ENCODE measurements at regions not wholly inside any gene's neighbourhood (a gene's known extent, or its start where the extent isn't known, plus 50 kb on each side); places are given as distances from the start of the nearest gene placed in this dataset.

- no peak overlapping the region for H2AFZ ChIP-seq
- H3K4me3 ChIP-seq (ENCODE audit: low read depth, low read length) = no peak overlapping the region
- no peak overlapping the region for H3K27ac ChIP-seq
- no peak overlapping the region for H3K4me2 ChIP-seq (ENCODE audit: low read length)
- no peaks in the 10 kb centered on the region for H3K9me3 ChIP-seq (ENCODE audit: control insufficient read depth, low read length)
- peaks cover 4% of the 10 kb centered on the region for H3K4me1 ChIP-seq
- H3K9ac ChIP-seq = no peak overlapping the region
- H3K36me3 ChIP-seq (ENCODE audit: control insufficient read depth, insufficient read depth, low read length) = no peaks in the 10 kb centered on the region
- no peak for TF ChIP-seq CTCF (IDR thresholded peaks at IDR 0.05)
- no peaks in the 10 kb centered on the region for H3K27me3 ChIP-seq (ENCODE audit: control insufficient read depth, insufficient read depth, low read length)
- no peaks in the 10 kb centered on the region for H3K79me2 ChIP-seq
Measured at GRCh38 chr20:22428051-22428450, 156.3 kb downstream of the FOXA2 start.

- H3K9ac ChIP-seq = no peak overlapping the region
- H3K4me3 ChIP-seq (ENCODE audit: low read depth, low read length) = no peak overlapping the region
- no peaks in the 10 kb centered on the region for H3K9me3 ChIP-seq (ENCODE audit: control insufficient read depth, low read length)
- no peak overlapping the region for H2AFZ ChIP-seq
- H3K4me1 ChIP-seq = peaks cover 4% of the 10 kb centered on the region
- TF ChIP-seq CTCF (IDR thresholded peaks at IDR 0.05) = no peak
- no peaks in the 10 kb centered on the region for H3K79me2 ChIP-seq
- no peaks in the 10 kb centered on the region for H3K27me3 ChIP-seq (ENCODE audit: control insufficient read depth, insufficient read depth, low read length)
- no peak overlapping the region for H3K4me2 ChIP-seq (ENCODE audit: low read length)
- H3K27ac ChIP-seq = no peak overlapping the region
- H3K36me3 ChIP-seq (ENCODE audit: control insufficient read depth, insufficient read depth, low read length) = no peaks in the 10 kb centered on the region
Measured at GRCh38 chr20:22426772-22427171, 157.6 kb downstream of the FOXA2 start.

GRCh38 chr20:22425344-22426295, 158.8 kb downstream of the FOXA2 start:
- Histone ChIP-seq H3K9me3 (ENCODE audit: control insufficient read depth, low read length) (no peaks in the 10 kb centered on the region), H3K4me3 (ENCODE audit: low read depth, low read length) (no peak overlapping the region), H3K27ac (no peak overlapping the region), H3K4me2 (ENCODE audit: low read length) (no peak overlapping the region), H2AFZ (no peak overlapping the region), H3K36me3 (ENCODE audit: control insufficient read depth, insufficient read depth, low read length) (no peaks in the 10 kb centered on the region), H3K27me3 (ENCODE audit: control insufficient read depth, insufficient read depth, low read length) (no peaks in the 10 kb centered on the region), H3K9ac (no peak overlapping the region), H3K4me1 (peaks cover 4% of the 10 kb centered on the region), H3K79me2 (no peaks in the 10 kb centered on the region)
- no peak for TF ChIP-seq CTCF (IDR thresholded peaks at IDR 0.05)

DNA sequence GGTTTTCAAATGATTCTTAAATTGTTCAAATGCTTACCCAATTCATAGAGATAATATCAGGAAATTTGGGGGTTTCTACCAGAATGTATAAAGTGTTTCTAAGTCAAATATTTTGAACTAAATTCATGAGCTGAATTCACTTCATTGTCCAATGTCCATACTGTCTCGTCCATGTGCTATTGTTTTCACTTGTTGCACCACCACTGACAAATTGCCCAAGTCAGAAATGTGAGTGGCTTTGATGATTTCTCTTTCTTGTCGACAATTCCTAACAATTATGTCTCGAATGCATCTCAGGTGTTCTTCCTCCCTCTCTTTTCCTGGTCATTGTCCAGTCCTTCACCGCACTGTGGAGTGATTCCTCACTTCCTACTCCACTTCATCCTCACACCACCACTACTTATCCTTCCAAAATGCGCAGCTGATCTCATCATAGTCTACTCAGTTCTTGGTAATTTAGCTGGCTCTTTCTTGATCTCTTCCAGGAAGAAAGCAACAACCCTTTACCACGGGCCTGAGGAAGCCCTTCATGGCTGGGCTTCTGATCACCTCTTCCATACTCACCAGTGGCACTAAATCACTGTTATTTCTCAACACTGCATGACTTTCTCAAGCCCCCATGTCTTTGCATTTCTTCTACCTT, 161.1 kb downstream of the FOXA2 start:
- H3K4me1 ChIP-seq = peaks cover 4% of the 10 kb centered on the region
- H3K36me3 ChIP-seq (ENCODE audit: control insufficient read depth, insufficient read depth, low read length) = no peaks in the 10 kb centered on the region
- H3K9me3 ChIP-seq (ENCODE audit: control insufficient read depth, low read length) = no peaks in the 10 kb centered on the region
- no peaks in the 10 kb centered on the region for H3K79me2 ChIP-seq
- H3K27ac ChIP-seq = no peak overlapping the region
- H3K27me3 ChIP-seq (ENCODE audit: control insufficient read depth, insufficient read depth, low read length) = no peaks in the 10 kb centered on the region
- no peak overlapping the region for H2AFZ ChIP-seq
- no peak overlapping the region for H3K9ac ChIP-seq
- no peak overlapping the region for H3K4me2 ChIP-seq (ENCODE audit: low read length)
- H3K4me3 ChIP-seq (ENCODE audit: low read depth, low read length) = no peak overlapping the region
- TF ChIP-seq CTCF (IDR thresholded peaks at IDR 0.05) = no peak

All from parathyroid adenoma (tissue), 2 donors.